ENCODE measurements at regions not wholly inside any gene's neighbourhood (a gene's known extent, or its start where the extent isn't known, plus 50 kb on each side); places are given as distances from the start of the nearest gene placed in this dataset.
"Not testable (repeated sequence)": the region's sequence is repeated elsewhere in the genome, so short reads cannot be mapped to it uniquely, and the experiment has no call there.

- no peak for DNase-seq (ENCODE audit: low read depth in 1 of 2, low spot score in 1 of 2)
Observed at GRCh38 chrX:13188731-13189309, 131.0 kb downstream of the ATXN3L start.

GRCh38 chrX:13186643-13187042 lies 133.2 kb downstream of the ATXN3L start:
- DNase-seq (ENCODE audit: low read depth in 1 of 2, low spot score in 1 of 2) = not testable (repeated sequence)

- DNase-seq (ENCODE audit: low read depth in 1 of 2, low spot score in 1 of 2) = no peak
Observed at GRCh38 chrX:13180807-13181206, 136.4 kb upstream of the FAM9C start.

GRCh38 chrX:13179586-13179985 lies 135.2 kb upstream of the FAM9C start:
- DNase-seq (ENCODE audit: low read depth in 1 of 2, low spot score in 1 of 2) = no peak

- no peak for DNase-seq (ENCODE audit: low read depth in 1 of 2, low spot score in 1 of 2)
Observed at GRCh38 chrX:13179100-13179499, 134.7 kb upstream of the FAM9C start.

DNA sequence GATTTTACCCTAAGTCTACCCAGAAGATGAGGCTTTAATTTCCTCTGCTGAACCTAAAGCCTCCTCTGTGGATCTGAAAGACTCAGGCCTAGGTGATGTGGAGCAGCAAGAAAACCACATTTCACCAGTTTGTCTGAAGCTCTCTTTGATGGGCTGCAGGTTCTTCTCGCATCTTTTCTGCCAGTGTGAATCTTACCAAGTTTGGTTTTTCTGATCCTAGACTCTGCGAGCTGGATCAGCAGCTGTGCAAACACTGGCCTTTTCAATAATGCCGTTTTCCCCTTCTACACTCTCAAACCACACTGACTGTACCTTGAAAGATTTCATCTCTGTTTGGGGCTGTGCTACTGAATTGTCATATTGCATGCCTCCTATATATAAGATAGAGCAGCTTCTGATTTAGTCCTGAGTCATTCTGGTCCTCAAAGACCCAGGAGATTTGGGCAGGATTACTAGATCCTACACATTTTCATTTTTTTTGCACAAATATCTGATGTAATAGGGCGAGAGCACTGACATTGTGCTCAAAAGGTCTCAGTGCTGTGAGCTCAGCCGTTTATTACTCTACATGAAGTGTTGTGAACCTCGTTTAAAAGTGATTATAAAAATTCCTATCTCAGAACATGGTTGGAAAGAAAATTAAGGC lies 133.6 kb upstream of the FAM9C start:
- no peak for DNase-seq (ENCODE audit: low read depth in 1 of 2, low spot score in 1 of 2)

DNA sequence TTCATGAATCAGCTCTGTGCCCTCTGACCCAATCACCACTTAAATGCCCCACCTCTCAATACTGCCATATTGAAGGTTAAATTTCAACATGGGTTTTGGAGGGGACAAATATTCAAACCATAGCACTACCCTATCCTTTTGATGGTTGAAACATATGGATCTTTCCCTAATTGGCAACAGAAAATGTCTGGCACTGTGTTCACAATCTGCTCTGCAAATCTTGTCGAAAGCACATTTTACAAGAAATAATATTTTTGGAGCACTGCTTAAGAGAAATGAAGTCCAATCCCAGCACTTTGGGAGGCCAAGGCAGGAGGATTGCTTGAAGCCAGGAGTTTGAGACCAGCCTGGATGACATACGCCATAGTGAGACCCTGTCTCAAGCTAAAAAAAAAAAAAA lies 130.6 kb upstream of the FAM9C start:
- DNase-seq (ENCODE audit: low read depth in 1 of 2, low spot score in 1 of 2) = no peak

- DNase-seq (ENCODE audit: low read depth in 1 of 2, low spot score in 1 of 2) = no peak
Observed at GRCh38 chrX:13170966-13171558, 126.6 kb upstream of the FAM9C start.

- DNase-seq (ENCODE audit: low read depth in 1 of 2, low spot score in 1 of 2) = no peak
Observed at GRCh38 chrX:13169684-13170083, 125.3 kb upstream of the FAM9C start.

DNA sequence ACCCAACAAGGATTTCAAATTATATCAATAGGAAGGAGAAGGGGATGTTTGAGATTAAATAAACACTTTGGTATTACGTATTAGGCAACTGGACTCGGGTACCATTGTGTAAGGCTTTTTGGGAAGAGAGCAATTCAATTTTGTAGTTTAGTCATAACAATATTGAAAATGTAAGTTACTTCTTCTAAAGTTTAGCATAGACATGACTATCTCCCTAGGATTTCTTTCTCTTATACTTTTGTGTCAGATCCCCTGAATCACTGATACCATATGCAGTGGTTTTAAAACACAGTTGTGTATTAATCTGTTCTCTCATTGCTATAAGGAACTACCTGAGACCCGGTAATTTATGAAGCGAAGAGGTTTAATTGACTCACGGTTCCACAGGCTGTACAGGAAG lies 123.8 kb upstream of the FAM9C start:
- DNase-seq (ENCODE audit: low read depth in 1 of 2, low spot score in 1 of 2) = no peak

DNA sequence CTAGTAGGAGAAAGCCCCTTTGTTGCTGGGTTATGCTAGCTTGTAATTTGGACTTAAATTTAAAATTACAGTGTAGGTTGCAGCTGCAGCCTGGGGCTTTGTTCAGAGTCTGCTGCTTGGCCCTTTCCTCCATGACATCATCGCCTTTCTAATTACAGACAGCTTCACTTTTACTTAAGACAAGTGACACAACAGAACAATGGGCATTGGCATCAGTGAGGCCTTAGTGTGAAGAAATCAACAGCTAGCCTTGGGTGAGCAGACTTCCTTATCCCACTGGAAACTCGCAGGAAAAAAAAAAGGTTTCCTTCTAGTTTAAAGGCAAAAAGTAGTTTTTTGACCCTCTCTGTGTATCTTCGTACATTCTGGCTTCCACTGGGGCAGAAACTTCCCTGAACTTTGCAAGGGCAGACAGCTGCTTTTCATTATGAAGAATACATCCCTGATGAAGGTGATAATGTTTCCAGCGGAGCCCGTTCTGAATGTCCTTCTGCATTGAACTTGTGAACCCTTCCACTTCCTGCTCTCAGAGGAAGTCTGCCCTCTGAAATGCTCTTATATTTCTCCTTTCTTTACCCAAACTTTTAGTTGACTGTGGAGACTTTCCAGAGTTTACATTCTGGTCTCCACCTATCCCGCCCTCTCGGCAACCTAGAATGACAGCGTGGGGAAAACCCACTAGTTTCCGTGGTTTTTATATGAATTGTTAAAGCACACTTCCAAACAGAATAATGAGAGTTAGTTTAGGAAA lies 123.2 kb upstream of the FAM9C start:
- DNase-seq (ENCODE audit: low read depth in 1 of 2, low spot score in 1 of 2) = no peak

DNA sequence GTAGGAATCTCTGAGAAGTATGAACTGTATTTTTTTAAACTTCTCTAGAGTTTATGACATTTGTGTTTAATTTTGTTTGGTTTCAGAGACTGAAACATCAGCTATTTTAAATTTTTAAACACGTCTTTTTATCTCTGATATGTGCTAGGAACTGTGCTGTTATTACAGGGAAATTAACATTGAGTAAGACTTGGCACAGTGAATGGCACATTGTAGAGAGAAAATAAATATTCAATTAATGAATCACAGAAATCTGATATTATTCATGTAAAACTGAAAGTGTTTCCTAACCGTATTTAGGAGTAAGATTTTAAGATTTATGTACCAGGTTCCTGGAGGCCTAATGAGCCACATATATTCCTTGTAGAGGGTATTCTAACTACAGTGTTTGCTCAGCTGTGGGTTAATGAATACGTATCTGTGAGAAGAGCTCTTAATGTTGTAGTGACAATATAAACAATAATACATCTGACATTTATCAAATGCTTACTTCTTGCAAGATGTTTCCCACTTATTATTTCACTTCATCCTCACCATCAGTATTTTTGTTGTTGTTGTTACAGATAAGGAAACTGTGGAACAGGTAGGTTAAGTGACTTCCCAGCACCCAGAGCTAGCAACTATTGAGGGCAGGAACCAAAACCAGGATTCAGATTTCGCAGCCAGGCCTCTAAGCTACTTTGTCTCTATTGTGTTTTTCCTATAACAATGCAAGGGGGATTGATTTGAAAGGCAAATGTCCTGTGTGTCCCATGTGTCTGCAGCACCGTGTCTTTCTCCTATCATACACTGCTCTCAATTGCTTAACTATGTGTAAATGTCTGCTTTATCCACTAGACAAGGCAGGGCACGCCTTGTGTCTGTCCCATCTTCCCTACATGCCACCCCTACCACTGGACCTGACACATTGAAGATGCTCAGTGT lies 121.1 kb upstream of the FAM9C start:
- DNase-seq (ENCODE audit: low read depth in 1 of 2, low spot score in 1 of 2) = no peak

DNA sequence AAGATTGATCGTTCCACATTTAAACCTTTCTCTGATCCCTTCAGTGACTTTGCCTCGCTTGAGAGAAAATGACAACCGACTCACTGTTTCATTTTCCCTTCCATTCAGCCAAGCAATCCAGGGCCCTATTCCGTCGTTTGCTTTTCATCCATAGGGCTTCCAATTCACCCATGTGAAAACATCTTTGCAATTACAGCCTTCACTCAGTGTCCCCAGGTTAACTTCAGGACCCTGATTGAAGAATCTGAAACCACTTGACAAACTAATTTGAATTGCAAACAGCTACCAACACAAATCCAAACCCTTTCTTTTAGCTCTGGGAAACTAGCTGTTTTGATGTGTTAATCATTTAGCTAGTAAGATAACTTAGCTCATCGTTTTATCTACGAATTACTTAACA lies 120.2 kb upstream of the FAM9C start:
- no peak for DNase-seq (ENCODE audit: low read depth in 1 of 2, low spot score in 1 of 2)

GRCh38 chrX:13162772-13163410 lies 118.5 kb upstream of the FAM9C start:
- no peak for DNase-seq (ENCODE audit: low read depth in 1 of 2, low spot score in 1 of 2)

DNA sequence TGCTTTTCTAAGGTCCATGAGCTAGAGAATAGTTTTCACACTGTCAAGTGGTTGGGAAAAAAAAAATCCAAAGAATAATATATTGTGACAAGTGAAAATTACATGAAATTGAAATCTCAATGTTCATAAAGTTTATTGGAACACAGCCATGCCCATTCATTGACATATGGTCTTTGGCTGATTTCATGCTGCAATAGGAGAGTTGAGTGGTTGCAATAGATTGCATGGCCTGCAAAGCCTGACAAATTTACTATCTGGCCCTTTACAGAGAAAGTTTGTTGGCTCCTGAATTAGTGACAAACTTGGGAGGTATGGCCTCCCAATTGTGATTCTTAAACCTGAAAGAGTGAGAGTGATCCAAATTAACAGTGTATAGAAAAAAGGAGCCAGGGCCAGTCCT lies 115.5 kb upstream of the FAM9C start:
- no peak for DNase-seq (ENCODE audit: low read depth in 1 of 2, low spot score in 1 of 2)

DNA sequence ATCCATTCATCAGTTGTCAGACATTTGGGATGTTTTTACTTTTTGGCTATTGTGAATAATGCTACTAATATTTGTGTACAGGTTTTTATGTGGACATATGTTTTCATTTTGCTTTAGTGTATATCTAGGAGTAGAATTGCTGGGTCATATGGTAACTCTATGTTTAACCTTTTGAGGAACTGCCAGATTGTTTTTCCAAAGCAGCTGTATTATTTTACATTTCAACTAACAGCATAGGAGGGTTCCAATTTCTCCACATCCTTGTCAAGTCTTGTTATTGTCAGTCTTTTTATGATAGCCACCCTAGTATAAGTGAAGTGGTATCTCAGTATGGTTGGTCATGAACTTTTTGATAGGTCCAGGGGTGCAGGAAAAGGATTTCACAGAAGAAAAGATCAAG lies 114.5 kb upstream of the FAM9C start:
- DNase-seq (ENCODE audit: low read depth in 1 of 2, low spot score in 1 of 2) = no peak

DNA sequence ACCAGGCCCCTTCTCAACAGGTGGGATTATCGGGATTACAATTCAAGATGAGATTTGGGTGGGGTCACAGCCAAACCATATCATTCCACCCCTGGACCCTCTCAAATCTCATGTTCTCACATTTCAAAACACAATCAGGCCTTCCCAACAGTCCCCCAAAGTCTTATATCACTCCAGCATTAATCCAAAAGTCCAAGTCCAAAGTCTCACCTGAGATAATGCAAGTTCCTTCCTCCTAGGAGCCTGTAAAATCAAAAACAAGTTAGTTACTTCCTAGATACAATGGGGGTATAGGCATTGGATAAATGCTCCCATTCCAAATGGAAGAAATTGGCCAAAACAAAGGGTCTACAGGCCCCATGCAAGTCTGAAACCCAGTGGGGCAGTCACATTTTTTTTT lies 111.1 kb upstream of the FAM9C start:
- DNase-seq (ENCODE audit: low read depth in 1 of 2, low spot score in 1 of 2) = not testable (repeated sequence)

GRCh38 chrX:13153796-13154195 lies 109.4 kb upstream of the FAM9C start:
- no peak for DNase-seq (ENCODE audit: low read depth in 1 of 2, low spot score in 1 of 2)

DNA sequence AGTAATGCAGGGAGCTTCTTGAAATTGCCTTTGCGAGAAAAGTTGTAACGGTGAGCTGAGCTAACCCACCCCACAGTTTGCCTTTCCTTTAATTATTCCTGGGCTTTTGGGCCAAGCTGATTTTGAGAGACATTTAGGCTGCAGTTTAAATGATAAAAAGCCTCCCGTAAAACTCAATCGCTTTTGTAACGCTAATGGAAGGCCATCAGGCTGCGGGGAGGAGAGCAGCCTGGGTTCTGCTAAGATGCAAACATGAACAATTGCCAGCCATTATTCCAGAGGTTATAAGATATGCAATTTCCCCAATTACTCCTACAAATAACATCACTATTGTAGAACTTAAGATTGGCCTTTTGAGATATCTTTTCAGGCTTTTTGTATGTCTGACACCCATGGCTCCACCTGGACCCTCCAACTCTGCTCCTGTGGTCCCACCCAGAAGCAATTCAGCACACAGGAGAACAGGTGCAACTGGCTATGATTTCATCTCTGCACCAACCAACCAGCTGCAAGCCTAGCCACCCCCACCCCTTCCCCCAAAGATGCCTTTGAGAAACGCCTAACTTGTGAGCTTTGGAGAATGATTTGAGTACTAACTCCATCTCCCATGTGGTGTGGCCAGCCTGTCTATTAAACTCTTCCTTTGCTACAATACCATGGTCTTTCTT lies 108.2 kb upstream of the FAM9C start:
- no peak for DNase-seq (ENCODE audit: low read depth in 1 of 2, low spot score in 1 of 2)

All from activated CD4-positive, alpha-beta T cell treated with anti-CD3 and anti-CD28 coated beads, Interleukin-2, amount 50 U/mL, for 24 hours (primary cell).